ENCODE measurements at regions not wholly inside any gene's neighbourhood (a gene's known extent, or its start where the extent isn't known, plus 50 kb on each side); places are given as distances from the start of the nearest gene placed in this dataset.

DNA sequence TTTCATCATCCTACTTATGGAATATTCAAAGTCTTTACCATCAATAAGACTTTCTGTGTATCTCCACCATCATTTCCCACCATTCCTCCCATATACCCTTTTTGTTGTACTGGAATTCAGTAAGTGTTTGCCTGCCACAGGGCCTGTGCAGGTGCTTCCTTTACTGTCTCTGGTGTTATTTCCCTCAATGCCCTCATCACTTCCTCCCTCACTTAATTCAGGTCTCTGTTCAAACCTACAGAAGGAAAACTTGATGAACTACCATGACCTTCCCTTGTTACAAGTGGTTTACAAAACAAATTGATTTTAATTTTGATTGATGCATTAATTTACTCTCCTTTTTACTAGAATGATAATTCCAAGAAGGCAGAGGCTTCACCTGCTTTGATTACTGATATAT is 159.5 kb upstream of the FAT4 start:
- no peak for DNase-seq
- POLR2A ChIA-PET = no interaction called here
- TF ChIP-seq, protein P1, sequence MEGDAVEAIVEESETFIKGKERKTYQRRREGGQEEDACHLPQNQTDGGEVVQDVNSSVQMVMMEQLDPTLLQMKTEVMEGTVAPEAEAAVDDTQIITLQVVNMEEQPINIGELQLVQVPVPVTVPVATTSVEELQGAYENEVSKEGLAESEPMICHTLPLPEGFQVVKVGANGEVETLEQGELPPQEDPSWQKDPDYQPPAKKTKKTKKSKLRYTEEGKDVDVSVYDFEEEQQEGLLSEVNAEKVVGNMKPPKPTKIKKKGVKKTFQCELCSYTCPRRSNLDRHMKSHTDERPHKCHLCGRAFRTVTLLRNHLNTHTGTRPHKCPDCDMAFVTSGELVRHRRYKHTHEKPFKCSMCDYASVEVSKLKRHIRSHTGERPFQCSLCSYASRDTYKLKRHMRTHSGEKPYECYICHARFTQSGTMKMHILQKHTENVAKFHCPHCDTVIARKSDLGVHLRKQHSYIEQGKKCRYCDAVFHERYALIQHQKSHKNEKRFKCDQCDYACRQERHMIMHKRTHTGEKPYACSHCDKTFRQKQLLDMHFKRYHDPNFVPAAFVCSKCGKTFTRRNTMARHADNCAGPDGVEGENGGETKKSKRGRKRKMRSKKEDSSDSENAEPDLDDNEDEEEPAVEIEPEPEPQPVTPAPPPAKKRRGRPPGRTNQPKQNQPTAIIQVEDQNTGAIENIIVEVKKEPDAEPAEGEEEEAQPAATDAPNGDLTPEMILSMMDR (IDR thresholded peaks at IDR 0.05) = no peak
- H3K4me1 Mint-ChIP-seq = no peaks in the 10 kb centered on the region
- intact Hi-C loops (cut with micrococcal nuclease) = no loop called here
- no peaks in the 10 kb centered on the region for H3K36me3 Mint-ChIP-seq (ENCODE audit: low read depth)
- H3K27ac Mint-ChIP-seq = no peak overlapping the region
- CTCF ChIA-PET = no interaction called here
- H3K4me3 Mint-ChIP-seq = no peak overlapping the region
- H3K9me3 Mint-ChIP-seq = no peaks in the 10 kb centered on the region
- H3K27me3 Mint-ChIP-seq = no peaks in the 10 kb centered on the region
- ATAC-seq (ENCODE audit: low read depth) = no peak

DNA sequence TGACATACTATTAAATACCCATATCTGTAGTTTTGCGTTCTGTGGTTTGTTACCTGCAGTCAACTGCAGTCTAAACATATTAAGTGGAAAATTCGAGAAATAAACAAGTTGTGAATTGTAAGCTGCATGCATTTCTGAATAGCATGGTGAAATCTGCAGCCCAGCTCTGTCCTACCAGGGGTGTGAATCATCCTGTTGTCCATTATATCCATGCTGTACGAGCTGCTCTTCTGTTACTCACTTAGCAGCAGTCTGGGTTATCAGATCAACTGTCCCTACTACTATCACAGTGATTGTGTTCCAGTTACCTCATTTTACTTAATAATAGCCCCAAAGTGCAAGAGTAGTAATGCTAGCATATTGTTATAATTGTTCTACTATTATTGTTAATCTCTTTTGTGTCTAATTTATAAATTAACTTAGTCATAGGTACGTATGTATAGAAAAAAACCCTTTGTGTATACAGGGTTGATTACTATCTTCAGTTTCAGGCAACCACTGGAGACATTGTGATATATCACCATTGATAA is 173.7 kb upstream of the FAT4 start:
- Mint-ChIP-seq H3K27ac (no peak overlapping the region), H3K36me3 (ENCODE audit: low read depth) (no peaks in the 10 kb centered on the region), H3K9me3 (peaks cover 2% of the 10 kb centered on the region), H3K4me1 (no peaks in the 10 kb centered on the region), H3K4me3 (no peak overlapping the region), H3K27me3 (no peaks in the 10 kb centered on the region)
- no peak for DNase-seq
- POLR2A ChIA-PET = no interaction called here
- ATAC-seq (ENCODE audit: low read depth) = no peak
- CTCF ChIA-PET = no interaction called here
- TF ChIP-seq, protein P1 (IDR thresholded peaks at IDR 0.05) = no peak
- intact Hi-C loops (cut with micrococcal nuclease) = no loop called here

DNA sequence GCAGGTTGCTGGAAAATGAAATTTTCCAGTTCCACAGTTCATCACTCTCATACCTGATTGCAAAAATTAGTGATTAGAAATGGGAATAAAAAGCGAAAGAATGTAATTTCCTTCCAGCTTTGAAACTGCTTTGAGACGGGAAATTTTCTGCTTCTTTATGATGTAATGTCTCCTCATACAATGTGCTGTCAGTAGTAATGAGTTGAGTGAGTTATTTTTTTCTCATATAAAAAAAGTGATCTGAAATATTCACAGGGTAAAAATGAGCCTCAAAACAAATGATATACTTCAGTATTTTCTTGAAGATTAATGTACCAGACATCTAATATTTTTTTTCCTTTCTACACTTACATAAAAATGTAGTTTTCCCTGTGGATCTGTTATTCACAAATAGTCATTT is 179.1 kb upstream of the FAT4 start:
- no peaks in the 10 kb centered on the region for H3K27me3 Mint-ChIP-seq
- intact Hi-C loops (cut with micrococcal nuclease) = no loop called here
- no peaks in the 10 kb centered on the region for H3K4me1 Mint-ChIP-seq
- peaks cover 2% of the 10 kb centered on the region for H3K9me3 Mint-ChIP-seq
- TF ChIP-seq, protein P1 (IDR thresholded peaks at IDR 0.05) = no peak
- ATAC-seq (ENCODE audit: low read depth) (no peak), DNase-seq (no peak)
- ChIA-PET POLR2A (no interaction called here), CTCF (no interaction called here)
- H3K36me3 Mint-ChIP-seq (ENCODE audit: low read depth) = no peaks in the 10 kb centered on the region
- no peak overlapping the region for H3K4me3 Mint-ChIP-seq
- no peak overlapping the region for H3K27ac Mint-ChIP-seq

DNA sequence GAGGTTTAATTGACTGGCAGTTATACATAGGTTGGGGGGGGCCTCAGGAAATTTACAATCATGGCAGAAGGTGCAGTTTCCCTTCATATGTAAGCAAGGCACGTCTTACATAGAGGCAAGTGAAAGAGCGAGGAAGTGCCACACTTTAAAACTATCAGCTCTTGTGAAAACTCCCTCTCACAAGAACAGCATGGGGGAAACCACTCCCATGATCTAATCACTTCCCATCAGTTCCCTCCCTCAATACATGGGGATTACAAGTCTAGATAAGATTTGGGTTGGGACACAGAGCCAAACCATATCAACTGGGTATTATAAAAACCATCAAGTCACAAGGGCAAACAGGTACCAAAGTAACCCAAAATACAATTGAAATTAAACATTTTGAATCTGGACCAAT is 182.0 kb upstream of the FAT4 start:
- Mint-ChIP-seq H3K27ac (no peak overlapping the region), H3K4me1 (no peaks in the 10 kb centered on the region), H3K9me3 (no peaks in the 10 kb centered on the region), H3K27me3 (no peaks in the 10 kb centered on the region), H3K4me3 (no peak overlapping the region), H3K36me3 (ENCODE audit: low read depth) (no peaks in the 10 kb centered on the region)
- intact Hi-C loops (cut with micrococcal nuclease) = no loop called here
- no peak for ATAC-seq (ENCODE audit: low read depth)
- CTCF ChIA-PET = no interaction called here
- POLR2A ChIA-PET = no interaction called here
- TF ChIP-seq, protein P1 (IDR thresholded peaks at IDR 0.05) = no peak
- no peak for DNase-seq

DNA sequence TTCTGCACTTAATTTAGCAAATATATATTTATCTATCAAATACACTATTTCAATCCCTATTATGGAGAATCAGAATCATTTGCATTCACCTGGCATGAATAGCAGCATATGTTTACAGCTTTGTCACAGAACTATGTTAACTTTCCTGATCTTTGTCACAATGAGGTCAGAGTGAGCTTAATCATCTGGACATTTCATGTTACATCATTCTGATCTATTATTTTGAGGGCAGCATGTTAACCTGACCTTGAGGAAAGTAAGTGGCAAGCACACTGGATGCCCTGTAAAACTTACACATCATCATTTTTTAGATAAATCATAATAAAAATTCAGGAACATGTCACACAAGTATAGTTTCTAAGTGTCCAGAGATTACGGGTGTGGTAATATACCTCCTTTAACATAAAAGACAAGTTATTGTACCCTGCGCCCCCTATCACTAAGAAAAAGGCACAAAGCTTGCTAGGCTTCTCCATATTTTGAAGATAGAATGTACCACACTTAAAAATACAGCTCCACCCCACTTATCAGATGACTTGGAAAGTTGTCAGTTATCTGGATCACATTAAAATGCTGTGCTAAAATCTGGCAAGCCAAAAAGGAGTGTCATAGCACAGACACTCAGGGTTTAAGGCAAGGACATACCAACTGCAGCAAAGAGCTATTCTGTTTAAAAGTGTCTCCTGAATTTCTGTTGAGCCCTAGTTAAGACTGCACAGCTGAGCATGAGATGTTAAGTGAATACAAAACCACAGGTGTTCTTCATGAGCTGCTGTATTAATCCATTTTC is 182.7 kb upstream of the FAT4 start:
- ChIA-PET POLR2A (no interaction called here), CTCF (no interaction called here)
- Mint-ChIP-seq H3K36me3 (ENCODE audit: low read depth) (no peaks in the 10 kb centered on the region), H3K27ac (no peak overlapping the region), H3K4me1 (no peaks in the 10 kb centered on the region), H3K9me3 (no peaks in the 10 kb centered on the region), H3K27me3 (no peaks in the 10 kb centered on the region), H3K4me3 (no peak overlapping the region)
- TF ChIP-seq, protein P1 (IDR thresholded peaks at IDR 0.05) = no peak
- DNase-seq (no peak), ATAC-seq (ENCODE audit: low read depth) (no peak)
- intact Hi-C loops (cut with micrococcal nuclease) = no loop called here

All from activated B cell treated with CpG ODN at 0.5 μM for 24 hours (primary cell).